ENCODE measurements at regions not wholly inside any gene's neighbourhood (a gene's known extent, or its start where the extent isn't known, plus 50 kb on each side); places are given as distances from the start of the nearest gene placed in this dataset.

DNA sequence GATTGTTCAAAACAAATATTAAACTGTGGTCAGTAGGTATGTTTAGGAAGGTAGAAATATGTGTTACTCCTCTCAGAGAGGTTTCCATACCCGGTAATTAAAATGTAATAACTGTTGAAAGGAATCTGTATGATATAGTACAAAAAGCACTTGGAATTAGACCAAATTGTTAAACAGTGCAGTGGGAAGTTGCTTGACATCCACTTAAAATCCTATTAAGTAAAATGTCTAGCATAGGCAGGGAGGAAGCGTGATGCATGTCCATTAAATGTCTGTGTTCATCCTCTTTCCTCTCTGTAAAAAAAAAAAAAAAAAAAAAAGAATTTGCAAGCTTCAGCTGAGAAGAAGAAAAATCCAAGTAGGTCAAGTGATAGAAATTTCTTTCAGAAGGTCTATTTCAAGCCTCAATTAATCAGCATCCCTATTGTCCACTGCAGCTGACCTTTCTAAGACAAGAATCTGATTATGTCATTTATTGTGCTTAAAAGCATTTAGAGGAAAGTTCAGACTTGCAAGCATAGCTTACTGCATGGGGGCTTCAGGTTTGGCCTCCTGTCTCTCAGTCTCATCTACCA lies 265.6 kb upstream of the RGS6 start:
- dilution Hi-C loops (cut with HindIII; ENCODE audit: low sequenced_read_pairs, unreplicated experiment) = no loop called here

More for the DNA sequence above, 265.6 kb upstream of the RGS6 start:
- Histone ChIP-seq H4K91ac (ENCODE audit: insufficient read depth, low read depth, low read length) (no peak overlapping the region), H2BK15ac (ENCODE audit: low read depth, low read length) (no peak overlapping the region), H4K20me1 (ENCODE audit: insufficient read depth, low read length) (no peaks in the 10 kb centered on the region), H3K9me1 (ENCODE audit: insufficient read depth, low read length) (no peaks in the 10 kb centered on the region; the same call in 1 of the 2 replicates), H3K14ac (replicated peaks; ENCODE audit: low read depth, low read length) (no peak overlapping the region), H3K4me1 (ENCODE audit: control insufficient read depth, insufficient read depth, low read length) (peaks cover 10% of the 10 kb centered on the region), H2BK120ac (ENCODE audit: low read depth, low read length) (no peak overlapping the region), H2AFZ (replicated peaks; ENCODE audit: low read length, poor library complexity) (no peak overlapping the region), H3K23ac (ENCODE audit: low read depth, low read length) (no peak overlapping the region), H2BK20ac (ENCODE audit: low read depth, low read length) (no peak overlapping the region), H2BK5ac (ENCODE audit: low read depth, low read length, poor library complexity, severe bottlenecking) (no peak overlapping the region), H3K4ac (ENCODE audit: low read depth, low read length) (no peak overlapping the region), H3K9ac (ENCODE audit: low read depth, low read length) (no peak overlapping the region), H3K36me3 (ENCODE audit: control insufficient read depth, insufficient read depth, low read length) (peaks cover 12% of the 10 kb centered on the region), H3K27me3 (ENCODE audit: control insufficient read depth, insufficient read depth, low read length) (no peaks in the 10 kb centered on the region), H2AK5ac (ENCODE audit: low read depth, low read length) (0 out of 2 replicates have a peak overlapping the region, but pooled peaks have one; percentile 30), H3K56ac (ENCODE audit: extremely low read depth, insufficient read depth, low read length) (no peak overlapping the region), H3K27ac (ENCODE audit: insufficient read depth, low read length) (no peak overlapping the region), H3K9me3 (ENCODE audit: control insufficient read depth, insufficient read depth, low read length) (no peaks in the 10 kb centered on the region), H4K5ac (ENCODE audit: low read depth, low read length) (no peak overlapping the region), H3K4me2 (ENCODE audit: low read depth, low read length) (no peak overlapping the region), H4K8ac (ENCODE audit: low read depth in 2 of 2, low read length in 2 of 2) (no peak overlapping the region), H3K79me1 (ENCODE audit: low read depth in 1 of 2, low read length in 2 of 2) (no peaks in the 10 kb centered on the region; a peak in 2 of 4 replicates), H3K4me3 (ENCODE audit: insufficient read depth, low read depth, low read length) (no peak overlapping the region), H3K18ac (ENCODE audit: low read depth, low read length) (no peak overlapping the region), H2AK9ac (replicated peaks; ENCODE audit: low read depth, low read length, poor library complexity) (no peak overlapping the region)
- POLR2A ChIA-PET (ENCODE audit: unreplicated experiment) = no interaction called here
- CTCF ChIA-PET = interaction anchor here (0.7 kb wide), 1 partner anchor 16 kb away, joined by 3 read pairs; no protein-coding TSS in a partner anchor
- ATAC-seq (ENCODE audit: low read depth) (no peak), DNase-seq (no peak)
- no CpG with 5 or more reads among the region's 2 CpGs for WGBS, 2 experiments (ENCODE audit: extremely low coverage in 2 of 2, insufficient read length in 1 of 2)
- BruUV-seq (replicated peaks) = no TSS peak
- in situ Hi-C loops (cut with MboI; ENCODE audit: low sequenced_read_pairs) = no loop called here
- intact Hi-C loops (cut with micrococcal nuclease) = loop anchor here (5.0 kb wide), 1 partner anchor 36 kb away; no protein-coding TSS in a partner anchor
- TF ChIP-seq BHLHE40 (IDR thresholded peaks at IDR 0.05; ENCODE audit: low read depth, low read length) (no peak), RFX5 (IDR thresholded peaks at IDR 0.05; ENCODE audit: low read depth, low read length) (no peak), POLR2A (IDR thresholded peaks at IDR 0.05; ENCODE audit: low read depth, low read length) (no peak), CTCF (conservative IDR thresholded peaks at IDR 0.05; ENCODE audit: low read depth, low read length) (no peak), MAFK (IDR thresholded peaks at IDR 0.05; ENCODE audit: low read depth, low read length) (no peak), RCOR1 (IDR thresholded peaks at IDR 0.05; ENCODE audit: insufficient replicate concordance, low read length) (no peak), MXI1 (IDR thresholded peaks at IDR 0.05; ENCODE audit: borderline replicate concordance, low read depth, low read length) (no peak), CHD1 (IDR thresholded peaks at IDR 0.05; ENCODE audit: low read depth, low read length) (no peak), NFE2L2 (IDR thresholded peaks at IDR 0.05; ENCODE audit: low read depth, low read length) (no peak), CEBPB (IDR thresholded peaks at IDR 0.05; ENCODE audit: low read depth, low read length) (no peak), RAD21 (IDR thresholded peaks at IDR 0.05; ENCODE audit: low read length) (no peak)
- TF ChIP-seq, protein P1, sequence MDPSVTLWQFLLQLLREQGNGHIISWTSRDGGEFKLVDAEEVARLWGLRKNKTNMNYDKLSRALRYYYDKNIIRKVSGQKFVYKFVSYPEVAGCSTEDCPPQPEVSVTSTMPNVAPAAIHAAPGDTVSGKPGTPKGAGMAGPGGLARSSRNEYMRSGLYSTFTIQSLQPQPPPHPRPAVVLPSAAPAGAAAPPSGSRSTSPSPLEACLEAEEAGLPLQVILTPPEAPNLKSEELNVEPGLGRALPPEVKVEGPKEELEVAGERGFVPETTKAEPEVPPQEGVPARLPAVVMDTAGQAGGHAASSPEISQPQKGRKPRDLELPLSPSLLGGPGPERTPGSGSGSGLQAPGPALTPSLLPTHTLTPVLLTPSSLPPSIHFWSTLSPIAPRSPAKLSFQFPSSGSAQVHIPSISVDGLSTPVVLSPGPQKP (IDR thresholded peaks at IDR 0.05; ENCODE audit: borderline replicate concordance, low read depth, low read length) = no peak
